MM.1S (cell line): ENCODE measurements at regions not wholly inside any gene's neighbourhood (a gene's known extent, or its start where the extent isn't known, plus 50 kb on each side); places are given as distances from the start of the nearest gene placed in this dataset.

Experiments
- DNase-seq: peaks from one replicate; pipeline ENCODE4 v3.0.0-alpha.2; 2015
- H2AFZ ChIP-seq: fragments of 300-600 bp; sonication (generic); 2 replicates; pipeline ENCODE4 v1.6.0; 2016; ENCODE audit warnings: antibody characterized with exemption, low read length
- H3F3A ChIP-seq: fragments of 300-600 bp; sonication (generic); 2 replicates; pipeline ENCODE4 v1.6.1; 2016; ENCODE audit warnings: mild to moderate bottlenecking, antibody characterized with exemption, low read length, moderate library complexity, mixed read lengths; ENCODE audit not compliant: insufficient read depth
- H3K27ac ChIP-seq: fragments of 300-600 bp; sonication (generic); 2 replicates; pipeline ENCODE4 v1.5.1; 2016; ENCODE audit warnings: mild to moderate bottlenecking, low read length
- H3K27me3 ChIP-seq: fragments of 300-600 bp; sonication (generic); replicated peaks from 2 replicates; pipeline ENCODE4 v1.6.0; 2016; ENCODE audit warnings: low read length; ENCODE audit not compliant: insufficient read depth
- H3K36me3 ChIP-seq: fragments of 300-600 bp; sonication (generic); replicated peaks from 2 replicates; pipeline ENCODE4 v1.6.1; 2016; ENCODE audit warnings: mild to moderate bottlenecking, low read length, mixed read lengths; ENCODE audit not compliant: insufficient read depth
- H3K4me1 ChIP-seq: fragments of 300-600 bp; sonication (generic); 2 replicates; pipeline ENCODE4 v1.6.1; 2016; ENCODE audit warnings: low read length, mixed read lengths
- H3K4me2 ChIP-seq: fragments of 300-600 bp; sonication (generic); 2 replicates; pipeline ENCODE4 v1.6.0; 2016; ENCODE audit warnings: low read depth, low read length
- H3K4me3 ChIP-seq: fragments of 300-600 bp; sonication (generic); 2 replicates; pipeline ENCODE4 v1.5.1; 2016; ENCODE audit warnings: low read length, mixed read lengths
- H3K79me2 ChIP-seq: fragments of 300-600 bp; sonication (generic); 2 replicates; pipeline ENCODE4 v1.6.1; 2016; ENCODE audit warnings: mixed run types, low read length, mixed read lengths
- H3K9ac ChIP-seq: fragments of 300-600 bp; sonication (generic); 2 replicates; pipeline ENCODE4 v1.6.1; 2016; ENCODE audit warnings: low read length, mixed read lengths
- H3K9me2 ChIP-seq: fragments of 300-600 bp; sonication (generic); replicated peaks from 2 replicates; pipeline ENCODE4 v1.6.1; 2016; ENCODE audit warnings: mild to moderate bottlenecking, low read length, mixed read lengths; ENCODE audit not compliant: insufficient read depth
- H3K9me3 ChIP-seq: fragments of 300-600 bp; sonication (generic); replicated peaks from 2 replicates; pipeline ENCODE4 v1.6.1; 2016; ENCODE audit warnings: mild to moderate bottlenecking, low read length, mixed read lengths; ENCODE audit not compliant: insufficient read depth
- H4K20me1 ChIP-seq: fragments of 300-600 bp; sonication (generic); 2 replicates; pipeline ENCODE4 v1.6.1; 2016; ENCODE audit warnings: mild to moderate bottlenecking, low read length, moderate library complexity, mixed read lengths; ENCODE audit not compliant: insufficient read depth
- CTCF ChIP-seq: fragments of 300-600 bp; sonication (generic); IDR thresholded peaks from 2 replicates; pipeline ENCODE4 v1.5.1; 2016; ENCODE audit warnings: antibody characterized with exemption, low read length, mixed read lengths
- EZH2 ChIP-seq: fragments of 300-600 bp; sonication (generic); optimal IDR thresholded peaks from 2 replicates; pipeline ENCODE3; 2017; ENCODE audit warnings: low read depth, mild to moderate bottlenecking, antibody characterized with exemption, low read length, mixed read lengths
- EZH2phosphoT487 ChIP-seq: fragments of 300-600 bp; sonication (generic); IDR thresholded peaks from 2 replicates; pipeline ENCODE4 v1.6.1; 2018; ENCODE audit warnings: antibody characterized with exemption, low read length

GRCh38 chr21:41630917-41631316 is 123.0 kb upstream of the TMPRSS2 start:
- Histone ChIP-seq H4K20me1 (no peaks in the 10 kb centered on the region), H3K79me2 (no peaks in the 10 kb centered on the region), H3K27ac (no peak overlapping the region), H3K9me2 (no peaks in the 10 kb centered on the region), H3K4me1 (no peaks in the 10 kb centered on the region), H3K4me2 (no peak overlapping the region), H3F3A (no peaks in the 10 kb centered on the region), H3K36me3 (no peaks in the 10 kb centered on the region), H2AFZ (no peak overlapping the region), H3K4me3 (no peak overlapping the region), H3K9me3 (no peaks in the 10 kb centered on the region), H3K27me3 (peaks cover 92% of the 10 kb centered on the region), H3K9ac (no peak overlapping the region)
- no peak for DNase-seq
- TF ChIP-seq EZH2phosphoT487 = no peak
- no peak for TF ChIP-seq CTCF
- no peak for TF ChIP-seq EZH2

DNA sequence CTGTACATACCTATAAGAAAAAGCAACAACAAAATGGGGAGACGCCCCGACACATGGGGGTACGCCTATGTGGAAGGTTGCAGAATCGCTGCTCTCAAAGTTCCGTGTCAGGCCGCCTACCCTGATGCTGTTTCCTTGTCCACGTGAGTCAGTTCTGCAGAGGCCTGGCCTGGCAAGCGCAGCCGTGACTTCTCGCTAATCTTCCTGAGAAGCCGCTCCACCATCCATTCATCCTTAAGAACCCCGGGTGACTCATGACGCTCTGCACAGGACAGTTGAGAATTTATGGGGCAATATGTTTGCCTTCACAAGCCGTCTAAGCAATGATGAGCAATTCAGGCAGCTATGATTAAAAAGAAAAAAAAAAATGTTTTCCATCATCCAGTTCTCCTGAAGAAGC is 122.3 kb upstream of the TMPRSS2 start:
- Histone ChIP-seq H3K9ac (no peak overlapping the region), H3K9me3 (no peaks in the 10 kb centered on the region), H3K9me2 (no peaks in the 10 kb centered on the region), H3K4me1 (no peaks in the 10 kb centered on the region), H3K36me3 (no peaks in the 10 kb centered on the region), H3K79me2 (no peaks in the 10 kb centered on the region), H3K4me3 (no peak overlapping the region), H4K20me1 (no peaks in the 10 kb centered on the region), H3K27me3 (peaks cover 93% of the 10 kb centered on the region), H3K4me2 (no peak overlapping the region), H2AFZ (no peak overlapping the region), H3F3A (no peaks in the 10 kb centered on the region), H3K27ac (no peak overlapping the region)
- TF ChIP-seq EZH2 = no peak
- TF ChIP-seq EZH2phosphoT487 = no peak
- no peak for TF ChIP-seq CTCF
- no peak for DNase-seq

- Histone ChIP-seq H3K27ac (no peak overlapping the region), H4K20me1 (no peaks in the 10 kb centered on the region), H3K36me3 (no peaks in the 10 kb centered on the region), H2AFZ (no peak overlapping the region), H3K27me3 (peaks cover 96% of the 10 kb centered on the region), H3K9me3 (no peaks in the 10 kb centered on the region), H3F3A (no peaks in the 10 kb centered on the region), H3K9me2 (no peaks in the 10 kb centered on the region), H3K4me3 (no peak overlapping the region), H3K79me2 (no peaks in the 10 kb centered on the region), H3K4me2 (no peak overlapping the region), H3K9ac (no peak overlapping the region), H3K4me1 (no peaks in the 10 kb centered on the region)
- TF ChIP-seq CTCF = no peak
- TF ChIP-seq EZH2phosphoT487 = no peak
- TF ChIP-seq EZH2 = no peak
- DNase-seq = no peak
Observed at GRCh38 chr21:41628256-41628655, 120.3 kb upstream of the TMPRSS2 start.
